GM12873 (cell line): ENCODE measurements at regions not wholly inside any gene's neighbourhood (a gene's known extent, or its start where the extent isn't known, plus 50 kb on each side); places are given as distances from the start of the nearest gene placed in this dataset.
A peak's percentile ranks its signal among the peaks of the same experiment; 100 is the strongest.

Source experiments
- CTCF ChIP-seq: IDR thresholded peaks from 2 replicates; pipeline ENCODE4 v1.5.1; 2012; ENCODE audit warnings: low read depth, mild to moderate bottlenecking, moderate library complexity, low read length, control low read depth; ENCODE audit not compliant: insufficient read depth; ENCODE audit errors: missing control alignments

- TF ChIP-seq CTCF, result no peak
Measured at GRCh38 chr6:97923249-97923648, 640.2 kb upstream of the MMS22L start.

GRCh38 chr6:97925504-97925903, 642.5 kb upstream of the MMS22L start:
- TF ChIP-seq CTCF, result peak; percentile 13

- TF ChIP-seq CTCF, result no peak
Measured at GRCh38 chr6:97939440-97940168, 656.6 kb upstream of the MMS22L start.

GRCh38 chr6:97947841-97948240, 664.8 kb upstream of the MMS22L start:
- no peak for TF ChIP-seq CTCF

- no peak for TF ChIP-seq CTCF
Measured at GRCh38 chr6:97958134-97958533, 675.1 kb upstream of the MMS22L start.

- TF ChIP-seq CTCF, result no peak
Measured at GRCh38 chr6:97963193-97963592, 680.2 kb upstream of the MMS22L start.

- no peak for TF ChIP-seq CTCF
Measured at GRCh38 chr6:97969065-97969464, 686.0 kb upstream of the MMS22L start.

- TF ChIP-seq CTCF, result no peak
Measured at GRCh38 chr6:97977084-97977483, 694.1 kb upstream of the MMS22L start.
